Colonic mucosa (tissue), 4 donors: ENCODE measurements at regions not wholly inside any gene's neighbourhood (a gene's known extent, or its start where the extent isn't known, plus 50 kb on each side); places are given as distances from the start of the nearest gene placed in this dataset.

Experiments used
- DNase-seq: peaks from one replicate; pipeline ENCODE4 v3.0.0-alpha.2; 2020
- H3K27ac ChIP-seq: fragments of 200-600 bp; one replicate; pipeline ENCODE4 v1.8.0; 2021
- H3K27me3 ChIP-seq: fragments of 200-600 bp; one replicate; pipeline ENCODE4 v1.8.0; 2021
- H3K36me3 ChIP-seq: fragments of 200-600 bp; one replicate; pipeline ENCODE4 v1.8.0; 2021
- H3K4me1 ChIP-seq: fragments of 200-600 bp; one replicate; pipeline ENCODE4 v1.8.0; 2021; ENCODE audit warnings: mild to moderate bottlenecking
- H3K4me3 ChIP-seq: fragments of 200-600 bp; one replicate; pipeline ENCODE4 v1.8.0; 2021
- H3K9ac ChIP-seq, 2 donors: one replicate each; pipeline ENCODE4 v1.7.0; 2013; ENCODE audit warnings: control low read depth in 2 of 2, low read depth in 2 of 2, low read length in 2 of 2
- H3K9me3 ChIP-seq: fragments of 200-600 bp; one replicate; pipeline ENCODE4 v1.8.0; 2021
- CTCF ChIP-seq: fragments of 200-600 bp; IDR thresholded peaks from one replicate; pipeline ENCODE4 v1.8.0; 2022; ENCODE audit warnings: antibody characterized with exemption, mild to moderate bottlenecking
- intact Hi-C: fragments of 100-400 bp; cut with DNase I; formaldehyde crosslinking; loops from one replicate; pipeline ENCODE4 v1.14.1; 2022
- donor health status: healthy.
- donor health status: DM: no; HTN: no; CAD: no.
- donor health status: DM: no; HTN: no; CAD: no.

DNA sequence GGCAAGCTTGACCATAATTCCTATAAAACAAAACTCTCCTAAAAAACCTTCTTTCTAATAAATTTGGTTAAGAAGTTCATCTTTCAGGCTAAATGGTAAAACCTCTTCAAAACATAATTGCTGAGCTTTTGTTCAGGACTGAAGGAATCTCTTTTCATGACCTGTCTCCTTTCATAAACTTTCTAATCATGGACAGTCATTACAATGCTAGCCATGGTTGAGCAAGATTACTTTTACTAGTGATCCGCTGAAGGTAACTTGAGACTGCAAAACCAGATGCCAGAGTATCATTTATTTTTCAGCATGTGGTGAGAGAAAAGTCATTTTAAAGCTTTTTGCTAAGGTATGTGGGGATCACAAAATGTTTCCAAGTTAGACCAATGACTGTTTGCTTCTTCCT lies 186.4 kb upstream of the RHOBTB1 start:
- no peaks in the 10 kb centered on the region for H3K27me3 ChIP-seq
- H3K4me3 ChIP-seq, result no peak overlapping the region
- H3K36me3 ChIP-seq, result no peaks in the 10 kb centered on the region
- H3K9ac ChIP-seq, result no peak overlapping the region
- no peaks in the 10 kb centered on the region for H3K9me3 ChIP-seq
- no peak overlapping the region for H3K27ac ChIP-seq
- no peak for DNase-seq
- intact Hi-C loops, result no loop called here
- no peaks in the 10 kb centered on the region for H3K4me1 ChIP-seq
- TF ChIP-seq CTCF, result no peak

DNA sequence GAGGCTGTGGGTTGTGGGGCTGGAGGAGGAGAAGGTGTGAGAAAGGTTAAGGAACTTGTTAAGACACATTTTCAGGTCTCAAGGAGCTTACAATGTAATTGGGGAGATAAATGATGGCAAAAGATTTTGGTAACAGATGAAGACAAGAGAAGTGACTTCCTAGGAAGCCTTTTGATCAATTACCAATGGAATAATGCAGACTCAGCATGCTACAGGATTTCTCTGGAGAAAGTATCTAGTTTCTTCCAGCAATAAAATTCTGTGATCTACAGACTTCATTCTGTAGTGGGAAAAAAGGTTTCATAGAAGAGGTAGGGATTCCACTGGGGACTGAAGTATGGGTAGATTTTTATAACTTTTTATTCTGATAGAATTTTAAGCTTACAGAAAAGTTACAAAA lies 184.2 kb upstream of the RHOBTB1 start:
- no peak overlapping the region for H3K4me3 ChIP-seq
- DNase-seq, result no peak
- intact Hi-C loops, result no loop called here
- no peaks in the 10 kb centered on the region for H3K27me3 ChIP-seq
- no peaks in the 10 kb centered on the region for H3K4me1 ChIP-seq
- no peak overlapping the region for H3K9ac ChIP-seq
- H3K27ac ChIP-seq, result no peak overlapping the region
- TF ChIP-seq CTCF, result no peak
- H3K9me3 ChIP-seq, result no peaks in the 10 kb centered on the region
- no peaks in the 10 kb centered on the region for H3K36me3 ChIP-seq

DNA sequence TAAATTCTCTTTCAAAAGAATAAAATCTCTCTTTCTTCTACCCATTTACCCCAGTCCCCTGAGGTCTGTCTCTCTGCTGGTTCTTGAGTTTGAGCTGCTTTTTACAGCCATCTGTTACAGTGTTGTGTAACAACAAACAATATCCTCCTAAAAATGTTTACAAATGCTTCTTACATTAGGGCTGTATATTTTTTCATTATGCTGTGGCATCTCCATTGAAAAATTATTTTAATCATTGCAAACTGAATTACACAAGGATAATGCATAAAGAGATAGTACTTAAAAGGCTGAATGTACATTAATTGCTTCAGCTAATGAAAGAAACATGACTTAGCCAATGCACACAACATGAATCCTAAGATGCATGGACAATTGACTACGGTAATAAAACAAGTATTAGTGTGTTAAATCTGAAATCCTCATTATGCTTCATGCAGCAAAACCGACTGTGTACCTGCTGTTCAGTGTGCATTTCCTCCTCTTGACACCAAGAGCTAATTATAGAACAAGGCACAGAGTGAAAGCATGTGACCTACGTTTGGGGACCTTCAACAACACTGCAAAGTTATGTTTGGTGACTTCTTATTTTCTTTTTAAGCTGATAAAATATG lies 181.7 kb upstream of the RHOBTB1 start:
- Histone ChIP-seq H3K9ac (no peak overlapping the region), H3K27me3 (no peaks in the 10 kb centered on the region), H3K4me3 (no peak overlapping the region), H3K36me3 (no peaks in the 10 kb centered on the region), H3K4me1 (no peaks in the 10 kb centered on the region), H3K27ac (no peak overlapping the region), H3K9me3 (no peaks in the 10 kb centered on the region)
- TF ChIP-seq CTCF, result no peak
- intact Hi-C loops, result no loop called here
- no peak for DNase-seq

GRCh38 chr10:61124756-61125530 lies 181.0 kb upstream of the RHOBTB1 start:
- Histone ChIP-seq H3K4me1 (no peaks in the 10 kb centered on the region), H3K27me3 (no peaks in the 10 kb centered on the region), H3K9ac (no peak overlapping the region), H3K27ac (no peak overlapping the region), H3K4me3 (no peak overlapping the region), H3K36me3 (no peaks in the 10 kb centered on the region), H3K9me3 (no peaks in the 10 kb centered on the region)
- TF ChIP-seq CTCF, result no peak
- DNase-seq, result no peak
- intact Hi-C loops, result no loop called here

DNA sequence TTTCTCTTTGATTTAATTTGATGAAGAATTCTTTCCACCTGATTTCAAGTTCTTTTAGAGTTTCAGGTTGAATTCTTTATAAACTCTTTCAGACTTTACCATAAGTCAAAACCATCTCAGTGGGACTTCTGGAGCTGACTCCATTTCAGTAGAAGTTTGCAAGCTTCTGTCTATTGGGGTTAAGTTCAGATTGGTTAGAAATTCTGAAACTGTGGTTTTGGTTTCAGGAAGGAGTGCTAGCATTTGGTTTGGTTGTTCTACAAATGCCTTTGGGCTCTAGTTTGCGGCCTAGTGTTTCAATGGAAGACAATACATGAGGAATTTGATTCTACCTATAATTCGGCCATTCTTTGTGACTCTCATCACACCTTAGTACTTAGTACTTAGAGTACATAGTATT lies 176.8 kb upstream of the RHOBTB1 start:
- no peaks in the 10 kb centered on the region for H3K9me3 ChIP-seq
- no peak for DNase-seq
- no peaks in the 10 kb centered on the region for H3K27me3 ChIP-seq
- no peak overlapping the region for H3K9ac ChIP-seq
- intact Hi-C loops, result no loop called here
- H3K4me3 ChIP-seq, result no peak overlapping the region
- no peaks in the 10 kb centered on the region for H3K36me3 ChIP-seq
- H3K27ac ChIP-seq, result no peak overlapping the region
- TF ChIP-seq CTCF, result no peak
- H3K4me1 ChIP-seq, result no peaks in the 10 kb centered on the region
